ENCODE measurements at regions not wholly inside any gene's neighbourhood (a gene's known extent, or its start where the extent isn't known, plus 50 kb on each side); places are given as distances from the start of the nearest gene placed in this dataset.

DNA sequence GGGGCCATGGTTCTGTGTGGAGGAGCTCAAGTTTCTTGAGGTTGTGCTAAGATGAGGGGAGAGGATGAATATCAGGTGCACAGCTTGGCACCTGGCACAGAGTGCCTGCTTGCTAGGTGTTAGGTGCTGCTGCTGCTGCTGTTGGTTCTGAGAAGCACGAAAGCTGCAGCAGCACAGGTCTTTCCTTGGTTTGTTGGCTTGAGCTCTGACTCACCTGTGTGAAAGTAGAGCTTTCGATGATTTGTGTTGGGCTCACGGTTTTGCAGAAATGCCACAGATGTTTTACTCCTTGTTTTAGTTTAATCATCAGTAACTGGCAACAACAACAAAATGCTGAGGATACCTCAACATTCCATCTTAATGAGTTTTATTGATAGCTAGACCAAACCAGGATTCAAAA lies 221.6 kb downstream of the BRINP2 start:
- DNase-seq, result no peak

DNA sequence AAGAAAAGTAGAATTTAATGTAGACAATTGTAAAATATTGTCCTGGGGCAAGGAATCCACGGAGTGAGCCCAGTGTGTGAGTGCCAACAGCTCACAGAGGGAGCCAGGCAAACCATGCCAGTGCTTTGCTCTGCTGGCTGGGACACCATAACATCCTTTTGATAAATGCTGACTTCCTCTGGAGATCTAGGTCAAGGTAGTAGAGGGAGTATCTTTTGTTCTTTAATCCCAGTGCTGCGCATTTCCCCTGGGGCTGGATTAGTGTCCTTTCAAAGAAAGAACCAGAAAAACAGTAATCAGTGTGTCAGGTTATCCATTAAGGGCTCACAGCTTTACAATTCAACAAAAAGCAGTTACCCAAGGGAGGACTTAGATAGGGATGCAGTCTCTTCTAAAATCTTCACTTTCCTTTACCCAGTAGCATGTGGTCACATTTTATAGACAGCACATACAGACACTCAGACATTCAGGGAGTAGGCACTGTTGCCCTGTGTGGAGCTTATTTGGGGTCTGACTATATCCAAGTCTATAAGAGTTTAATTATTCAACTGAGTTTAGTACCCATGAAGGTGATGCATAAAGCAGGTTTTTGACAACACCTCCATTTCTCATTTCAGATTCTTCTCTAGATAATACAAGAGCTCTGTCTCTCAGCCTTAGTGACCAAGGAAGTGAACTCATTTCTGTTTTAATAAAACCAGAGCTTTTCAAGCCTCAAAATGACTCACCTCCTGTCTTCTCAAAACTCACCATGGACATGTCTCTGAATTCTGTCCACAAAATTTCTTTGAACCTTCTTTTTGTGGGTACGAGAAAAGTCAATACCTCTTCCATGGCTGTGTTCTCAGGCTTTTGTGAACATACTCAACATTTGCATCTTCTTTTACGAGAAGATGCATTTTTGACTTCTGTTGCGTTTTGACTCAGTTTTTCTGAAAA lies 215.3 kb downstream of the BRINP2 start:
- no peak for DNase-seq

DNA sequence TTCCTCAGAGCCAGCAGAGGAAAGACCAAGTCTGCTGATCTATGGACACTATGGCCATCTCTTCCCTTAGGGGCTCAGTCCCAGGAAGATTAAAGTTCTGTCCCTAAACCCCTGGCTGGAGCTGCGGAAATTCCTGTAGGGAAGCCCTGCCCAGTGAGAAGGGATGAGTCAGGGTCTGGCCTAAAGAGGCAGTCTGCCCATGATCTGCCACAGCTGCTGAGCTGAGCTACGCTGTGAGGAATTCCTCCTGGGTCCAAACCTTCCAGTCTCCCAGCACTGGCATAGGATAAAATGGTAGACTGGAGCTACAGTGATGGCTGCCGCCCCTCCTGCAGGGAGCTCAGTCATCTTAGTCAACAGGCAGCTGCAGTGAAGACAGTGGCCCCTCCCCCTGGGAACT lies 213.7 kb downstream of the BRINP2 start:
- no peak for DNase-seq

DNA sequence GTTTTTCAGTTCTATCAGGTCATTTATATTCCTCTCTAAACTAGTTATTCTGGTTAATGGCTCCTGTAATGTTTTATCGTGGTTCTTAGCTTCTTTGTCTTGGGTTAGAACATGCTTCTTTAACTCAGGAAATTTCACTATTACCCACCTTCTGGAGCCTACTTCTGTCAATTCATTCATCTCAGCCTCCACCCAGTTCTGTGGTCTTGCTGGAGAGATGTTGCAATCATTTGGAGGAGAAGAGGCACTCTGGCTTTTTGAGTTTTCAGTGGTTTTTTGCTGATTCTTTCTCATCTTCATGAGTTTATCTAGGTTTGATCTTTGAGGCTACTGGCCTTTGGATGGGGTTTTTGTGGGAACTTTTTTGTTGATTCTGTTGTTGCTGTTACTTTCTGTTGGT lies 213.0 kb downstream of the BRINP2 start:
- no peak for DNase-seq

DNA sequence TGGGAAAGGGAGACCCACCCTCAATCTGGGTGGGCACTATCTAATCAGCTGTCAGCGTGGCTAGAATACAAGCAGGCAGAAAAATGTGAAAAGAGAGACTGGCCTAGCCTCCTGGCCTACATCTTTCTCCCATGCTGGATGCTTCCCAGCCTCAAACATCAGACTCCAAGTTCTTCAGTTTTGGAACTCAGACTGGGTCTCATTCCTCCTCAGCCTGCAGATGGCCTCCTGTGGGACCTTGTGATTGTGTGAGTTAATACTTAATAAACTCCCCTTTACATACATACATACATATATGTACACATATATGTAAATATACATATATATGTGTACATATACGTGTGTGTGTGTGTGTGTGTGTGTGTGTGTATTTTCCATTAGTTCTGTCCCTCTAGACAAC lies 207.1 kb downstream of the BRINP2 start:
- no peak for DNase-seq

DNA sequence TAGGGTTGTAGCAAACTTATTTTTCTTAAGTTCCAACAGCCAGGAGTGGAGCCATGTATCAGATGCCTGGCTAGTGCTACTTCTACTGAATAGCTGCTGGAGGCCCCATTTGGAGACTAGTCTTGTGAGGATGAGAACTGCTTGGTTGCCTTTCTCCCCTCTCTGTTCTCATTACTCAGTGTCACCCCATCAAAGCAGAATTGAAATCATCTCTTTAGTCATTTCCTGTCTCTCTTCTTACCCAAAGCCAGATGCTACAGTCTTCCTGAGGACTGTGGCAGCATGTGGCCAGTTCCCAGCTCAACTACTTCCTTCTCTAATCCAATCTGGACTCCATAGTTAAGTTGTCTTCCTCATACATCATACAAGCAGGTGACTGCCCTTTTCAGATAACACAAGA lies 197.5 kb downstream of the BRINP2 start:
- peak in 1 of 4 experiments; percentile 15 for DNase-seq

DNA sequence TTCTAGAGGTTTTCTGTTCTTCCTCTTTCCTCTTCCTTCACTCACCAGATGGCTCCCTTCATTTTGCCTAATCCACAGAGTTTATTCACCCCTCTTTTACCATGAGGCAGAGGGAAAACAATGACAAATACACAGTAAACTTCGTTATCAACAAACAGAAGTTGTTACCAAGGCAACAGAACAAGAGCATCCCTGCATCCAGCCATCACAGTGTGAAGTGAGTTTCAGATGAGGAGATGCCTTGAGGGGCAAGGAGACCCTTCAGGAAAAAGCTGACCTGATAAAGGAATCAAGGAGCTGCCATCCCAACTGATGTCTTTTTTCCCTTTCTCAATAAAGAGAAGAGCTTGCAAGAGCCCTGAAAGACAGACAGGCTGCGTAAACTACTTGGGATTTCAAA lies 195.3 kb downstream of the BRINP2 start:
- no peak for DNase-seq

DNA sequence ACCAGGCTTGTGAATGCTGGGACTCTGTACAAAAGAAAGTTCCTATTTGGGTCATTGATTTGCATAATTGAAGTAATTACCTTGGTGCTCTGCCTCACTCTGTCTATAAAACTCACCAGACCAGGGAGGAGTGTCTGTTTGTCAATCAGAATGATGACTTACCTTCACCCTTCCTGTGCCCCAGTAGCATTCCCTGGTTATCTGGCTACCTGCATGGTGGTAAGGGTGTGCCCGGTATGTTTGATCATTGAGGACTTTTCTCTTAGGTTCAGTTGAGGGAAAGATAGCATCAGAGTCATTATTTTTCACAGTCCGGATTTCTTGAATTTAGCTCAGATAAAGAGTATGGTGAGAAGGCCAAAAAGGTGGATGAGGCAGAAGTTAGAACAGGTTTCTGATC lies 190.0 kb downstream of the BRINP2 start:
- DNase-seq, result no peak

DNA sequence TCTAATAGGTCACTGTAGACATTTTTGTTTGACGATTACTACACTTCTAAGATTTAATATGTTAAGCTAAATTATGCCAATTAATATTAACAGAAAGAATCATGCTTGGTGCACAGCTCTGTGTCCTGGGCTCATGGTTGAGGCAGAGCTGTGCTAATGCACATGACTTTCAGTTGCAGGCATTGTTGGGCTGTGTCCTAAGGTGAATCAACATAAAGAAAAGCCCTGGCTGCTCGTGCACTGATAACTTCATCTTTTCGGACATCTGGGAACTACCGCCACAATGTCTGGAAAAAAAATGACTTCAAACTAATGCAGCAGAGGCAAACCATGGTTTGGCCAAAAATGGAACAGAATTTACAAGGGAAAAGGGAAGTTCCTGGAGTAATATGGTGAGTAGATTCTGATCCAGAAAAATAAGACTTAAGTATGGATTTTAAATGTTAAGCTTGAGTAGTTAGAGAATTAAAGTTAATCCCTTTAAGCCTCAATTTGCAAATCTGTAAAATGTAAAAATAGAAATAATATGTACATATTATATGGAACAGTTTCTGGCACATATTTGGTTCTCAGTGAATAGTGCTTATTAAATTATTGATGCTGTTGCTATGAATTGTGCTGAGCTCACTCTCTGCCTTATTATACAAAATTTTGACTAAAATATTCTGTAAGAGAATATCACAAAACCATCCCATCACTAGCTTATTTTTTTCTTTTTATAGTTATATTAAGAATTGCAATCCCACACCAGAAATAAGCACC lies 186.1 kb downstream of the BRINP2 start:
- DNase-seq, result no peak

DNA sequence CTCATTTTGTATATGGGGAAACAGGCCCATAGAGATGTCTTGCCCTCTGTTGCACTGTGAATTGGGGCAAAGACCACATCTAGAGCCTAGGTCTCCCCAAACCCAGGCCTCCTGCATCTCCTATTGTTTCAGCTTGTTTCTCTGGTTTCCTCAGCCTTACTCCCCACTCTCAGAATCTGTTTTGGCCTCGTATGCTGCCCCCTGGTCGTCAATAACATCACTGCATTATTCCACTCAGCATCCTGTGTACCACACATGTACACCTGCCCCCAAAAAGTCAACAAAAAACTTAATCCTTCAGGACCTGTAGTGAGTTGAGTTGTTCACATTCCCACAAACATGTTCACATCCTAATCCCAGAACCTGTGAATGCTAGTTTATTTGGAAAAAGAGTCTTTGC lies 184.8 kb downstream of the BRINP2 start:
- DNase-seq, result no peak

DNA sequence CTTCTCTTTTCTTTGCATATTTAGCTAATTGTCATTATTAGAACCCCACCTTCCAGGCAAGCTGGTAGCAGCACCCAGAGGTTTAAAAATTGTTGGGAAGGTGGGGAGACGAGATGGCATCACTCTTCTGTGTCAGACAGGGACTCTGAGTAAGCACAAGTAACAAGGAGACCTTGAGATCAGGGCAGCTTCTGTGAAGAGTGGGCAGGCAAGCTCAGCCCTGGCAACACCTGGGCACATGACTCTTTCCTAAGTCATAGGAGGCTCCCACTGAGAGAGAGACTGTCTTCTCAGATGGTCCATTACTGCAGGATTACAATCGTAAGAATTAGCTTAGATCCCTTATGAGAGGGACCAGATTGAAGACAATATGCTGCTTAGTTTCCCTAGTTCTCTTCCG lies 183.5 kb downstream of the BRINP2 start:
- DNase-seq, result no peak

DNA sequence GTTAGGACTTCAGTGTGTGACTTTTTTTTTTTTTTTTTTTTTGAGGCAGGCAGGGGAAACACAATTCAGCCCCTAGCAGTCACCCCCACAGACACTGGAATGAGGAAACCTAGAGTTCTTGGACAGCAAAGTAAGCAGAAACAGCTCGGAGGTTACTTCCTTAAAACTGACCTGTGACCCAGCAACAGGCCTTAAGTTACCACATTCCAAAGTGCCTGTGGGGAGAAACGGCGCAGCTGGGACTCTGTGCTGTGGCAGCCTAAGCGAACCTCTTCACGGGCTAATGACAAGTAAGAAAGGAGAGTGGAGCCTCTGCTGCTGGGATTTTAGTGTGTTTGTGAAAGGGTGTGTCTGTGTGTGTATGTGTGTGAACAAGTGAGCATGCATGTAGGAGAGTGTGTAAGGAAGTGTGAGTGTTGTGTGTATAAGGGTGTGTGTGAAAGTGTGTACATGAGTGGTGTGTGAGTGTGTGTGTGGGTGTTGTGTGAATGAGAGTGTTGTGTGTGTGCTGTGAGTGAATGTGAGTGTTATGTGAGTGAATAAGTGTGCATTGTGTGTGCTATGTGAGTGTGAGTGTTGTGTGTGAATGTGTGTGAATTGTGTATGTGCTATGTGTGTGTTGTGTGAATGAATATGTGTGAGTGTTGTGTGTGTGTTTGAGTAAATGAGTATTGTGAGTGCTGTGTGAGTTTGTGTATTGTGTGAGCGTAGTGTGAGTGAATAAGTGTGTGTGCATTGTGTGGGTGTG lies 180.8 kb downstream of the BRINP2 start:
- DNase-seq, result peak; percentile 37 to 70 (median 65)

DNA sequence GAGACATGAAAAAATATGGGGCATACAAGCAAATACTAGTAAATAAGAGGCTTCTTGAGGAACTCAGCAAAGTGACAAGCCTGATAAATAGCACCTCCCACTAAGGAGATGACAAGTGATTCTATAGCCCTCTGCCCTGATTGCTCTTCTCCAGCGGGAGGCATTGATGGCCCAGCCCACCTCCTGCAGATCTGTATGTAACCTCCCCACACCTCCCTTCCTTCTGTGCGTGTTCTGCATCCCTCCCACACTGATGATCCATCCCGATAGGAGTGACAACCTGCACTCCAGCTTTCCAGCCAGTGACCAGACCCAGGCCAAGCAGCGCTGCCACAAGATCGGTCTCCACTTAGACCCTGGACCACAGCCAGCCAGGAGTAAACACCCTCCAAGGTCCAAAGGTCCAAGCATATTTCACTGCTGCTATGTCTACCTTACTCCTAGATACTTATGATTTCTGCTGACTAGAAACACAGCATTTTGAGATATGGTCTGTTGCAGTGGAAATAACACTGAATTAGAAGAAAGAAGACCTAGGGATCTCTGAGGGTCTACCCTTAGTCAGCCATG lies 176.1 kb downstream of the BRINP2 start:
- no peak for DNase-seq

DNA sequence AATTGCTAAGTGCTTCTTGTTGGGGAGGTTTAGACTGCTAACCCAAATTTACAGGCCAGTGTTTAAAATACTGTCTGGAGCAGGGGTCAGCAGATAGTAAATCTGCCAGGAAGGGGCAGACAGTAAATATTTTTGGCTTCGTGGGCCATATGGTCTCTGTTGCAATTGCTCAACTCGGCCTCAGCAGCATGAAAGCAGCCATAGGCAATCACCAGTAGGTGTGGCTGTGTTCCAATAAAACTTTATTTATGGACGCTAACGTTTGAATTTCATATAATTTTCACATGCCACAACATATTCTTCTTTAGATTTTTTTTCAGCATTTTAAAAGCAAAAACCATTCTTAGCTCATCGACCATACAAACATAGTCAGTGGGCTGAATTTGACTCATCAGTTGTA lies 172.7 kb downstream of the BRINP2 start:
- DNase-seq, result no peak

DNA sequence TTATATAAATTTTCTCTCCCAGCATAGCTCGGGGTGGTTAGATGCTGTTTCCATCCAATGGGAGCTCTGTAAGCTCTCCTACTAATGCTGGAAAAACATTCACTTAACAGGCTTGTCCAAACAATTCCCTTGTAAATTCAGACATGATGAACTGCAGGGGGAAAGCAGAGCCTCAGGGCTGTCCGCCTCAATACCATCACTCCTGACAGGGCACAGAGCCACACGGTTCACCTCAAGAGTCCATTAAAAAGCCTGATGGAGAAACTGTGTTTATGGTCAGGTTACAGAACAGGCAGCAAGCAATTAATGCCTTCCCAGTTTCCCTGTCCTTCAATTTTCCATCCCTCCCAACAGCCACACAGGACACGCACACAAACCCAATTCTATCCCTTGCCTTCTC lies 171.0 kb downstream of the BRINP2 start:
- DNase-seq, result no peak

DNA sequence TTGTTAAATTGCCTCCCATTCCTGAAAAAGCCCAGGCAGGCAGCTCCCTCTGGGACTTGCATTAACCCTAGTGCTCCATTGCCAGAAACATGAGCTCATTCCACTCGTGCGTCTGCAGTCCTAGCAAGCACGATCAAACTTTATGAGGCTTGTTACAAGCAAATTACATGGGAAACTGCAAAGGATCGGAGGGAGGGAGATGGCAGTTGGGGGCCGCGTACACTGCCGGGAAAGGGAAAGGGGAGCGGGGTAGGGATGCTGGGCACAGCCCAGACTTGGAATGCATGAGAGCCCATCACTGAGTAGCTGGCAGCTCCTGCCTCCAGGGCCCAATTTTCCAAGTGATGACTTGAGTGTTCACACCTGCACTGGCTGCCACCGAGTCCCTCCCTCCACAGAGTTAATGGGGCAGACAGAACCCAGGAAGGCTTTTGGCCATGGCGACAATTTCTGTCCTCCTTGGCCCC lies 169.9 kb downstream of the BRINP2 start:
- no peak for DNase-seq

DNA sequence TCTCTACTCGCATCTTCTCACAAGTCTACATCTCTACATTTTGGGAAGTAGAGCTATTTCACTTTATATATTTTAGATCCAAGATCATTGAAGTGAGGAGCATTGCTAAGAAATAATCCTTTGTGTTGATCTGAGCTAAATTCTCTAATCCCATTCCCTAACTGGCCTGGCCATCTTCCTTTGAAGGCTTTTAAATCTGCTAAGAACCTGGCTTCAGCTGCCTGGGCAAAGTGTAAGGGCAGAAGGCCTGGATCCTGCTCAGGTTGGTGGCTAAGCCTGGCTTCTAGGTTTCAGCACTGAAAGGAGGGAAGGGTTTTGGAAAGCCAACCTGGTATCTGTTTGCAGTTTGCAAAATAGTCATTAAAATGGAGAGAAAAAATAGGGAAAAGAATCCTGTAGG lies 167.6 kb downstream of the BRINP2 start:
- DNase-seq, result no peak

DNA sequence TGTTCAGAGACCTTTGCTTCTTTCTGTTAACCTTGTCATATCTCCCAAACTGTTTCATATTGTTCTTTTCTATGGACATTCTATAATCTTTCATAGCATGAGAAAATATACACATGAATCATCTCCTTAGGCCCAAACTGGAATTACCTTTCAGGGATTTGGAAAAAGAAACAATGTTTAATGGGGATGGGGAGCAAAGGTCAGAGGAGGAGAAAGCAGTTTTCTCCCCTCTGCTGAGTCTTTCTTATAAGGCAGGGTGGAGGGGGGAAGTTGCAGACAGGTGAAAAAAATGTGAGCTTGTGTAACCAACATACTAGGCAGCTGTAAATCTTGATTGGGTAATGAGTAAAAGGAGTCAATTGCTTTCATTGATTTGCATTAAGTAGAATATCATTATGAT lies 164.1 kb downstream of the BRINP2 start:
- DNase-seq, result no peak

DNA sequence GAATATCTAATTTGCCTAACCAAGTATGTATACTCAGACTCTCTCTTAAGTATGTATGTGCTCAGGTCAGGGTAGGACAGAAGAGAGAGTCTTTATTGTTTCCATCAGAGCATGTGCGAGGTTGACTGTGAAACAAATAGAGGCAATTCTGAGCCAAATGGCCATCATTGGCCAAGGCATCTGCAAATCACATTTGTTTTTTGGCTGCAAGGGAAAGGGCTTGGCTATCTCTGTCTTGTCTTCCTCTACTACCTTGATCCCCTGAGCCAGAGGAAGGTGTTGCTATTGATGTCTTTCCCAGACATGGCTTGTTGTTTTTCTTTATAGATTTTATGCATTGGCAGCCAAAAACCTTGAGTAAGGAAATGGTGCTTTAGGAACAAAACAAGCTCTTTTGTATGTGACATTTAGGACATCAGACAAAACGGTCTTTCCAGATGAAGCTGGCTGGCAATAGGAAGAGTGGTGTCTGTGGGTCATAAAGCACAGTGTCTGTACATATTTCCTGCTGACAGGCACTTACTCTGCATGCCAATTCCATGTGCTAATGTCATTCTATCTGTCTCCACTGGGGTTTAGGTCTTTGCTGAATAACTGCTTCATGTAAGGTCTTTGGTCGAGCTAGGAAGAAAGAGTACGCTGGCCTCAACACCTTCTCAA lies 163.3 kb downstream of the BRINP2 start:
- no peak for DNase-seq

Measured in suppressor macrophage (primary cell).